Activated naive CD4-positive, alpha-beta T cell treated with anti-CD3 and anti-CD28 coated beads, Interleukin-2, amount 50 U/mL, for 16 hours (primary cell): ENCODE measurements at regions not wholly inside any gene's neighbourhood (a gene's known extent, or its start where the extent isn't known, plus 50 kb on each side); places are given as distances from the start of the nearest gene placed in this dataset.

Experiments
- DNase-seq: peaks from one replicate; pipeline ENCODE4 v3.0.0-alpha.2; 2020

DNA sequence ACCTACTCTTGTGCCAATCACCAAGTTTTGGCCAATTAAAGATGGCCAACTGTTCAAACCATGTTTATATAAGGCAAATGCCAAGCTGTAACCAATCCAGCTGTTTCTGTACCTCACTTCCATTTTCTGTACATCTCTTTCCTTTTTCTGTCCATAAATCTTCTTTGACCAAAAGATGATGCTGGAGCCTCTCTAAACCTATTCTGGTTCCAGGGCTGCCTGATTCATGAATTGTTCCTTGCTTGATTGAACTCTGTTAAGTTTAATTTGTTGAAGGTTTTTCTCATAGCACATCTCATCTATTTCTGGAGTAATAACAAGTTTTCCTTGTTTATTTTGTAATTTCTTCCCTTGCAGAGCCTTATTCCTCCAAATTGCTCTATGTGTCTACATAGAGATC, 115.3 kb upstream of the SMAD3 start:
- DNase-seq = no peak

DNA sequence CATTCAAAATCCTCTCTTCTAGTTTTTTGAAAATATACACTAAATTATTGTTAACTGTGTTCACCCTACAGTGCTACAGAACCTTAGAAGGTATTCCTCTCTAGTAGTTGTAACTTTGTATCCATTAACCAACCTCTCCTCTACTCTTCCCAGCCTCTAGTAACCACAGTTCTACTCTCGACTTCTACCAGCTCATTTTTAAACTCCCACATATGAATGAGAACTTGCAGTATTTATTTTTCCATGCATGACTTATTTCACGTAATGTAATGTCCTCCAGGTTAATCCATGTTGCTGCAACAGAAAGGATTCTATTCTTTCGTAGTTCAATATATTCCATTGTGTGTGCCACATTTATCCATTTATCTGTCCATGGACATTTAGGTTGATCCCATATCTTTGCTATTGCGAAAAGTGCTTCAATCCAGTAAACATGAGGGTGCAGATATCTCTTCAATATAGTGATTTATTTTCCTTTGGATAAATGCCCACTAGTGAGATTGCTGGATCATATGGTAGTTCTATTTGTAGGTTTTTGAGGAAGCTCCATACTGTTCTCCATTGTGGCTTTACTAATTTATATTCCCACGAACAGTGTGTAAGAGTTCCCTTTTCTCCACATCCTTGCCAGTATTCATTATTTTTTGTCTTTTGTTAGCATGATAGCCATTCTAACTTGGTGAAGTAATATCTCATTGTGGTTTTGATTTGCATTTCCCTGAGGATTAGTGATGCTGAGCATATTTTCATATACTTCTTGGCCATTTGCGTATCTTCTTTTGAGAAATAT, 113.7 kb upstream of the SMAD3 start:
- no peak for DNase-seq

DNA sequence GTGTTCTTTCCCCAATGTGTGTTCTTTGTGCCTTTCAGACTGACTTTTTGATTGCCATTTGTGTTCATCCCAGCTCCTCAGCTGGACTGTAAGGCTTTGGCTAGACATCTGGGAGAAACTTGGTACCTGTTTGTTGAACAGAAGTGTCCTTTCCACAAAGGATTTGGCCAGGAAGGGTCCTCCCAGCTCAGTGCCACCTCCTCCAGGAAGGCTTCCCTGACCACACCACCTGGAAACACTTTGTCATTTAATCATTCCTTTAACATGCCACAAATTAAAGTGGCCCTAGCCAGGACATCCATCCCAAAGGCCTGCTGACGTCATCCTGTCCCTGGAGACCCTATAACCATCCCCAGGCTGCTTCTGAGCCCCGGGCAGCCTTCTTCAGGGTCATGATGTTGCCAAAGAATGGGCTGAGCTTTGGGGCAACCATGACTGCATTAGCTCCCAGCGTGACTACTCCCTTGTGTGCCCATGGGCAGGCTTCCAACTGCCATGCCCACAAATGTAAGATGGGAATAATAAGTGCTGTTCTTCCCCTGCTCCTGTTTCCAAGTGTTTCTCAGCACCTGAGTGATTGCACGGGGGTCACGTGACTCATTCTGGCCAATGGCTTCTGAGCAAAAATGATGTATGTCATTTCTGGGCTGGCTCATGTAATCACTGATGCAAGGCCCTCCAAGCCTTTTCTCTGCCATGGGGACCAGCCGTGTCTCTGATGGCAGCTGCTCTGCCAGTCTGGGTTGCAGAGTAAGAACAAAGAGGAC, 112.5 kb upstream of the SMAD3 start:
- DNase-seq = no peak

DNA sequence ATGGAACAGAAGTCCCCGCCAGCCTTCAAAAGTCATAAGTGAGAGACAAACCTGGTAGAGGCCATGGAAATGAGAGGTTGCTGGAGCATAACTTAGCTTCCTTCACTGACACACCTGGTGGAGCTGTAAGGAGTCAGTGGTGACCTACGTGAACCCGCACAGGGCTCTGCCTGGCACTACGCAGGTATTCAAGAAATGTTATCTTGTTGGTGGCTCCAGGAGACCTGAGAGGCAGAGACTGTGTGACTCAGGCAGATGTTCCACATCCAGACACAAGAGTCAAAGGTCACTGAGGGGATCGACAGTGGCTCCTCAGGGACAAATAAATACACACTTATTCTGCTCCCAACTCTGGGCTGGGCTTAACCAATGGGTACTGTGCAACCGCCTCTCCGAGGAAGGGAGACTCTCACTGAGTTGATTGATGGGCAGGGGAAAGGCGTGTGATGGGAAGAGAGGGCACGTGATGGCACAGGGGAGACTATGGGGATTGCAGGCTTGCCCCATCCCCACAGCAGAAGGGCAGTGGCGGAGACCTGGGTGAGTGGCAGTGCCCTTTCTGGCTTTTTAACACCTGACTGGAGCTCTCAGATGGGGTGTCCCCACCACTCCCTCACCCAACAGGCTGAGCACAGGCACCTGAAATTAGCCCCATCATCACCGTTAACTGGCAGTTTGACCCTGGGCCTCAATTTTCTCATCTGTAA, 111.7 kb upstream of the SMAD3 start:
- no peak for DNase-seq

DNA sequence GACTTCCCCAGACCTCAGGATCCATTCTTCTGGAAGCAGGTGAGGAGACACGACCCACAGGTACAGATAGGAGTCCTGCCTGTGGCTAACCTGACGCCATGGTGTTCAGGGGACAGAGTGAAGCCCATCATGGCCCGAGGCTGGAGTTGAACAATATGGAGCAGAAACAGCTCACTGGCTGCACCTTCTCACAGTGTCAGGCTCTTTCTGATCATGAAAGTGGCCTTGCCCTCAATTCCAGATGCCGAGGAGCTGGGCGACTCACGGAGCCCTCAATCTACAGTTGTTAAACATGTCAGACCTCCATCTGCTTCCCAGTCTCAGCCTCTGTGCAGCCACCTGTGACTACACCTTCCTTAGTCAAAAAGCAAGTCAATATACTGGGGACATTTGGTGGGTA, 110.8 kb upstream of the SMAD3 start:
- no peak for DNase-seq

DNA sequence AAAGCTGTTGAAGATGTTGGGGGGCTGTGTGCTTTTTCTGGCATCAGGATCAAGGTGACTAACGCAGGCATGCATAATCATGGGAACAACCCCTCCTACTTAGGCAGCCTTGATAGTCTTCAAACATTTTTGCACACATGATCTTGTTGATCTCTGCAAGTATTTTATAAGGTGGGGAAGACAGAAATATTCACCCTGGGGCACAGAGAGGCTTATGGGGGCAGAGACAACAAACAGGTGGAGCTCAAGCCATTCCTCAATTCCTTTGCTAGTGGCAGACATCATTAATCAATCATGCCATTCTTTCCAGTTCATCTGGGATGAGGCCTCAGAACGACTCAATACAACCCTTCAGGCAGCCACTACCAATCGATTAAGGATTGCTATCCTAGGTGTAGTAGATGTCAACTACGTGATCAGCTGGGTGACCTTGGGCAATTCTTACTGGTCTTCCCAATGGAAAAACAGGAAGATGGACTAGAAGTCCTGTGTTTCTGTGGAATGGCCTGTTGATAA, 110.3 kb upstream of the SMAD3 start:
- DNase-seq = no peak

DNA sequence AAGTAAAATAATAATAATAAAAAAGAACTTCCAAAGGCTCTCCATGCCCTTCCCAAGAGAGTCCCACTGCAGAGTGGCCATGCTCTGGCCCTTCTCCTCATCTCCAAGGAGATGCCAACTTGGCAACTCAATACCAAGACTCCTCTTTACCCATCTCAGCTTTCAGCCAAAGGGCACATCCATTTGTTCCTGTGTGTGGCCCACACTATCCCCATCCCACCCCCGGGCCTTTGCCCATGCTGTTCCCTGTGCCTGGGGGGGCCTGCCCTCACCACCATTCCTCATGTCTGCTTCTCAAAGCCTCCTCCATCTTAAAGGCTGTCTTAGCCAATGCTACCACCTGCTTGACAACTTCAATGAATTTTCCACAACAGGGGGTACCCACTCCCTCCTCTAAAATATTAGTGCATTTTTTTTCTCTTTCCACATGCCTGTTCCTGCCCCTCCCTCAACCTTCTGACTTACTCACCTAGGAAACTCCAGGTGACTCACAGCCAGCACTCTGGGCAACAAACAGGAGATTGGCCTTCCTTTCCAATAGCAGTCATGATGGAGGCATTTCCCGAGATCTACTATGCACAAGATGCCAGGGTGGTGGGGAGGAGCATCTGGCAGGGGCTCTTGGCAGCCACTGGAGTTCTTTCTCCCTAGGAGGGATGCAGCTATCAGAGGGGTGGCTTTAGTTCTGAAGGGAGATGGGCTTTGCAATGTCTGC, 109.4 kb upstream of the SMAD3 start:
- DNase-seq = no peak

DNA sequence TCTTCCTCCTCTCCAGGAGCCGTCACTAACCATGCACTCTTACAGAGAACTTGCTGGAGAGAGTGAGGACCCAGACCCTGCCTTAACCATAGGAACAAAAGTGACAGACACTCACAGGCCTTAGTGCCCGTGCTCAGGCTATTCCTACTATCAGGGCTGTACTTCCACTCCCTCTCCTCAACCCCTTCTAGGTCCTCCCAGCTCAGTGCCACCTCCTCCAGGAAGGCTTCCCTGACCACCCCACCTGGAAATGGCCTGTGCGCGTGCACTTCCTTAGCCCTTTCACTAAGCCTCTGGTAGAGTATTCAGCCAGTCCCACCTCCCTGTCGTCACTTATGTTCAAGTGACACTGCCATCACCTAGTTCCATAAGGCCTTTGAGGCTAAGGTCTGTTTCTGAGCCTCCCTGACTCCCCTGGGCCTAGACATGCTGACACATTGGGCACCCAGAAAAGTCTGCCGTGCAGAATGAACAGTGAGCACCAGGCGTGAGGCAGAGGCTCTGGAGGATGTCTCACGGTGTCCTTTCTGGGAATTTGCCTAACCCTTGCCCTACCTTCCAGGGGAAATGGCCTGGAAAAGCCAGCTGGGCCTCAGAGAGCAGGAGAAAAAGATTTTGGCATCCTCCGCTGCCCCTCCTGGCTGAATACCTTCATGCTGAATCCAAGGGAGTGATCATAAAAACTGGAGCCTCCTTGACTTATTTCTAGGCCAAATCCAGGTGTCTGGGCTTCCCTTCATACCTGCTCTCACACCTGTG, 108.6 kb upstream of the SMAD3 start:
- DNase-seq = no peak

DNA sequence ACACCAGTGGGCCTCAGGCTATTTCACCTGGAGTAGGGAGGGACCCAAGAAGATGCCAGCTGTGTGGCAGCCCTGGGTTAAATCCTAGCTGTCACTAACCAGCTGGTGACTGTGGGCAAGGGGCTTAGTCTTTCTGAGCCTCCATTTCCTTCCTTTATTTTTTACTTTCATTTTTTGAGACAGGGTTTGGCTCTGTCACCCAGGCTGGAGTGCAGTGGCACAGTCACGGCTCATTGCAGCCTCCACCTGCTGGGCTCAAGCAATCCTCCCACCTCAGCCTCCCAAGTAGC, 108.0 kb upstream of the SMAD3 start:
- DNase-seq = no peak

DNA sequence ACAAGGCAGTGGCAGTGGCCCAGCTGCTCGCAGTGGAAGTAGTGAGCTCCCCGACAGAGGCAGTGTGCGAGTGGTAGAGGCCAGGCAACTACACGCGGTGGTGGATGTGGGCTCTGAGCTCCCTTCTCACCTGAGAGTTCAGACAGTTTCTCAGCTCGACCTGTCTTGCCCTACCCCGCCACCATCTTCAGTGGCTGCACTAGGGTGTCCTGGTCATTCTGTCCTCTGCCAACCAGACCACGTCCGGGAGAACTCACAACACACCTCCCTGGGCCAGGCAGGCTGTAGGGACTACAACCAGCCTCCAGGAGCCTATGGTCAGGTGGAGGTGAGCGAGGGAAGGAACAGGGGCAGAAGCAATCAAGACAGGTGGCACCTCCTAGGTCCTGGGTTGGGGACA, 106.3 kb upstream of the SMAD3 start:
- no peak for DNase-seq

DNA sequence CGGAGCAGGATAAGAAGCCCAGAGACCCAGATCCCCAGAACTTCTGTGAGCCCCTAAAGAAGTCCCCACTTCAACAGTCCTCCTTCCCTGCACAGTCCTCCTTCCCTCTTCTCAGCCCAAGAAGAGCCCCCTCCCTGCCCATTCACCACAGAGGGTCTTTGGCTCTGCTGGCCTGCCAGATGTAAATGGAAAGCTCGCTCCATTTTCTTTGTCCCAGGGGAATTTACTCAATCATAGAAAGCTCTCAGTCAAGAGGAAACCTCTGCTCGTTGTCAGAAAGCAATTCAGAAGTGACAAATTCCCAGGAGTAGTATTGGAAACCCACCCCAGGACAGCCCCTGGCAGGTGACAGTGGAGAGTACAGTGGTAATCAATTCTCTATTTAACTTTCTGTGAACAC, 105.5 kb upstream of the SMAD3 start:
- DNase-seq = no peak

DNA sequence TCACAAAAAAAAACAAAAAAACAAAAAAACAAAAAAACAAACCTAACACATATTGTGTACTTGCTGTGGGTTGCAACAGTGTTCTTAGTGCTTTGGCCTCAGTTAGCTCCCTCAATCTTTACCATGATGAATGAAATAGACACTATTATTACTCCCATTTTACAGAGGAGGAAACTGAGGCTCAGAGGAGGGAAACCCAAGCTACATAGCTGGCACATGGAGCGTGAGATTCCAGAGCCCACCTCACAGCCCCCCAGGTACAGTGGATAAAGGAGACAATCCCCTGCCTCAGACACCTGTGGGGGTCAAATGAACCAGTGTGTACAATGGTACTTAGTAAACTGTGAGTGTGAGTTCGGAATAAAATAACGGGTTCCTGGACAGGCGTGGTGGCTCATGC, 104.9 kb upstream of the SMAD3 start:
- DNase-seq = no peak

DNA sequence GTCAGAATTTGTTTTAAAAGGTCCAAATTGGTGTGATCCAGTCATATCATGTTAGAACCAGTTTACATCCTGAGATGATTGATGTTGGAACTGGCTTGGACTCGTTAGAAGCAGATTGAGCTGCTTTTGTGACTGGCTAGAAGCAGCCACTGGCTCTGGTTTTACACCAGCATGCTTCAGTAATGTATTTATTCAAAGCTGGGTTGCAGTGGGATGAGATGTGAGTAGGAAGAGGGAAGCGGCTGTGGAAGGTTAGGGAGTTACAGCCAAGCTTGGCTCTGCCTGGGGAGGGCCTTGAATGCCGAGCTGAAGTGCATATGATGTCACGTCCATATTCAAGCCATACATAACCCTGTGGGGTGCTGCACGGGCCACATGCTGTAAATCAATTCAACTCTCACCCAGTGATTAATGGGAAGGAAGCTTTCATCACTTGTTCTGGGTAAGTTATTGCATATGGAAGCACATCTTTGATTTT, 104.0 kb upstream of the SMAD3 start:
- DNase-seq = no peak

DNA sequence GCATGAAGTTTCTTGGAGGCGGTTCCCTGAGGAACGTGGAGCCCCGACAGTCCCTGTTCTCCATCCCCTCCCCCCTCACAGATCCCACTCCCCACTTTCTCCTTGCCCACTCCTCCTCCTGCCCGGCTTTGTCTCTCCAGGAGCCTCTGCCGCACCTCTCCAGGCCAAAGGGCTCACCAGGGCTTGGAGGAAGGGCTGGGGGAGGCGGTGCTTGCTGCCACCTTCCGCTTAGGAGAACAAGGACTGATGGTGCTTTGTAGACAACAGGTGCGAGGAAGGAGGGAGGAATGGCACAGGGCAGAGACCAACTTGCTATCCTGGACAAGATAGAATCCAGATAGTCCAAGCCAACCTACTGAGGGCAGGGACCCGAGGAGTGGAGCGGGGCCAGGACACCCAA, 103.5 kb upstream of the SMAD3 start:
- no peak for DNase-seq

DNA sequence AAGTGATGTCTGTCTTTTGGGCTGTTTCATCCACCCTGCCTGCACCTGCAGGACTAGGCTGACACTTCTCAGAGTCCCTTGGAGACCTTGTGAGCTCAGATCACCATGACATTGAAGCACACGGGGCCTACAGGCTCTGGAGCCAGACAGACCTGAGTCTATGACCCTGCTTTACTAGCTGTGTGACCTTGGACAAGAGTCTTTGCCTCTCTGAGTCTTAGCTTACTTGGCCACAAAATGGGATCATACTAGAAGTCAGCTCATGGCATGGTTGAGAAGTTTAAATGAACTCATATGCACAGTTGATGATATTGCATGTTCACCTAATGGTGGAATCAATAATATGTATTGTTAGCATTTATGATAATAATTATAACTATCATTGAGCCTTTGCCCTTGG, 102.9 kb upstream of the SMAD3 start:
- DNase-seq = no peak

DNA sequence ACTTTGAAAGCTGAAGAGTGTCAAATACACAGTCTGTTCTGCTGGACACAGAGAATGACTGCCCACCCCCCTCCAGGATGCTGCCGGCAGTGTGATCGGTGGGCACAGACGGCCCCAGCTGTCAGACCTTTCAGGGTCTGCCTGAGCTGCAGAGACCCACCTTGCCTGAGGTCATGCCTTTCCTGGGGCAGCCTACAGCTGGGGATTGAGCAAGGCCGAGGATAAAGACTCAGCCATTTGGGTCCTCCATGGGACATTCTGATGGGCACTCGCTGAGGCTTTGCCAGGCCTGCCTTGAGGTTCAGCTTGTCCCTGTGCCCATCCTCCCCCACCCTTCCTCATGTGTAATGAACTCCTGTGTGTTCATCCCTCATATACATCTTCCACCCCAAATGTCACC, 102.3 kb upstream of the SMAD3 start:
- no peak for DNase-seq

DNA sequence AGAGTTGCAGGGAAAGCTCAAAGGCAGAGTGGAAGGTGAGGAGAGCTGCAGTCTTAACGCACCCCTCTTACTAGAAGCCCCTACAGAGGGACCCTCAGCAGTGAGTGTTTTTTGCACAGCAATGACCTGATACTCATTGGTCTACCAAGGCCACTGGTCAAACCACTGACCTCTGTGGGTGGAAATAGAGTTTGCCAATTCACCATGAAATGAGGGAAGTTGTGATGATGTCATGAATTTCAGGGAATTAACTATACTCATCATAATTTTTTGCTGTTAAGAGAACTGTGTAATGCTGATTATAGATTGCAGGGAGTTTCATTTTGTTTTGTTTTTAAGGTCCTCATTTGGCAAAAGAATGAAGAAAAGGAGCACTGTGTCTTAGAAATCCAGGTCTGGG, 101.7 kb upstream of the SMAD3 start:
- DNase-seq = no peak

DNA sequence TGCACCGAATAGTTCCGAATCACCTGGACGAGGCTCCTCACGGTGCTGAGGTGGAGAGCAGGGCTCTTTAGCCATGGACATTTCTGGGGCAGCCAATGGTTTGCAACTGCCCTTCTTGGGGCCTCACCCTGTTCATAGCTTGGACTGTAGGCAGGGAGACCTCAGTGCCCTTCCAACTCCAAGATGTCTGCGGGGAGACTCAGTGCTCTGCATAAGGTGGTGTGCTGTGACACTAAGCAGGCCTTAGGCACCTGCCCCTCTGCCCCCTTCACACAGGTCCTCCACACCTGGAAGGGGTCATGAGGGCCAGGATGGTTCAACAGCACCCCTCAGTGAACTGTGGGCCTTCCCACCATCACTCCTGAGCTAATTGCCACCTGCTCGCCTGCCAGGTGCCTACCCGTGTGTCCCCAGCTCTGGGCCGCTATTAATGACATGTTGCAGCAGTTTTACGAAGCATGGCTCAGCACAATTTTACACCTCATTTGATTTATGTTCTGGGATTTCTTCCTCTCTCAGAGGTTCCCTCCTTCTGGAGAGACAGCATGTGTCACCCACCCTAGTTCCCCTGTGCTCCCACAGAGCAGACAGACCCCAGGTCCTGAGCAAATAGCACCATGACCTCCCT, 101.2 kb upstream of the SMAD3 start:
- DNase-seq = no peak

DNA sequence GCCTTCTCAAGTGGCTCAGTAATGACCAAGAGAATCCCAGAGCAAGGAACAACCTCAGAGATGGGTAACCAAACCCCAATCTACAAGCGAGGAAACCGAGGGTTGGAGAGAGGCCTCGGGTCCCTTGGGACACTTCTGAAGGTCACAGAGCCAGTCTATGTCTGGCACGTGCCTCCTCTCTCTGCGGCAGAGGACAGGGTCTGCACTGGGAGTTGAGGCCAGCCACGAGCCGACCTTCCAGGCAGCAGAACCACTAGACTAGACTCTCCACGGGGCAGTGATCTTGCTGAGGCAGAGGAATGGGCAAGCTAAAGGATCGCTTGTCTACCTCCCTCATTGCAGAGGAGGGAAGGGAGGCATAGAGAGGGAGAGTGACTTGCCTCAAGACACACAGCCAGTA, 100.6 kb upstream of the SMAD3 start:
- no peak for DNase-seq

DNA sequence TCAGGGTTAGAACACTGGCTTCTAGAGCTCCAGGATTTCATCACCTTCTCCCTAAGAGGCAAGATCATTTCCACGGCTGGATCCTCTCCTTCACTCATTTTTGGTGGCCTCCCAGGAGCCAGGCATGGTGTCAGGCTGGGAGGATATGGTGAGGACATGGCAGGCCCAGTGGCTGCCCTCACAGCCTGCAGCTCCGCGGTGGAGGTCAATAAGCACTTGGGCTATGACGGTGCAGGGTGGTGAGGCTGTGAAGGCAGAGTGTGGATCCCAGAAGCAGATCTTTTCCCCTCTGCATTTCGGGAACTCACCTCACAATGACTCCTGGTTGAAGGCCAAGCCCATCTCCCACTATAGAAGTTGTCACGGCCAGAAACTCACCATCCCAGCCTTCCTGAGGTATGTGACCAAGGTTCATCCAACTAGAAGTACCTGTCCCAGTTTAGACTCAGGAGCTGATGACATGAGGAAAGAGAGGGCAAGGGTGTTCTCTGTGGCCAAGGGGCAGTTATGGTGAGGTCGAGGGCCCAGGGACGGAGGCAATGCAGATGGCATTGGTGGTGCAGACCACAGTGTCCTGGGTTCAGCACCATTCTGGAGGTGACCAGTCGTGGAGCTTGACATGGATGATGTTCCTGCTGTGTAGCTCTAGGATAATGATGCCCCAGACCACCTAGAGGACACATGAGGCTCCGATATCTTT, 100.1 kb upstream of the SMAD3 start:
- no peak for DNase-seq

DNA sequence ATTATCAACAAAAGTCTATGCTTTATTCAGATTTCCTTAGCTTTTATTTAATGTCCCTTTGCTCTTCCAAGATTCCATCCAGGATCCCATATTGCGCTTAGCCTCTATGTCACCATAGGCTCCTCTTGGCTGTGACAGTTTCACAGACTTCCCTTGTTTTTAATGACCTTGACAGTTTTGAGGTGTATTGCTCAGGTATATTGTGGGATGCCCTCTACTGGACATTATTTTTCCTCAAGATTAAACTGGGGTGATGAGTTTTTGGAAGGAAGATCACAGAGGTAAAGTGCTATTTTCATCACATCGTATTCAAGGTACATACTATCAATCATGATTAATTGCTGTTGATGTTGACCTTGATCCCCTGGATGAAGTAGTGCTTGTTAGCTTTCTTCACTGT, 99.1 kb upstream of the SMAD3 start:
- no peak for DNase-seq
